SW 1271 (cell line): ENCODE measurements at regions not wholly inside any gene's neighbourhood (a gene's known extent, or its start where the extent isn't known, plus 50 kb on each side); places are given as distances from the start of the nearest gene placed in this dataset.

ENCODE experiments used
- DNase-seq, 2 experiments: peaks; one replicate each; lab custom pipeline; 2025; lab: John Stamatoyannopoulos, UW

GRCh38 chrX:69226459-69227158 is 61.4 kb upstream of the PJA1 start:
- DNase-seq, result no peak

DNA sequence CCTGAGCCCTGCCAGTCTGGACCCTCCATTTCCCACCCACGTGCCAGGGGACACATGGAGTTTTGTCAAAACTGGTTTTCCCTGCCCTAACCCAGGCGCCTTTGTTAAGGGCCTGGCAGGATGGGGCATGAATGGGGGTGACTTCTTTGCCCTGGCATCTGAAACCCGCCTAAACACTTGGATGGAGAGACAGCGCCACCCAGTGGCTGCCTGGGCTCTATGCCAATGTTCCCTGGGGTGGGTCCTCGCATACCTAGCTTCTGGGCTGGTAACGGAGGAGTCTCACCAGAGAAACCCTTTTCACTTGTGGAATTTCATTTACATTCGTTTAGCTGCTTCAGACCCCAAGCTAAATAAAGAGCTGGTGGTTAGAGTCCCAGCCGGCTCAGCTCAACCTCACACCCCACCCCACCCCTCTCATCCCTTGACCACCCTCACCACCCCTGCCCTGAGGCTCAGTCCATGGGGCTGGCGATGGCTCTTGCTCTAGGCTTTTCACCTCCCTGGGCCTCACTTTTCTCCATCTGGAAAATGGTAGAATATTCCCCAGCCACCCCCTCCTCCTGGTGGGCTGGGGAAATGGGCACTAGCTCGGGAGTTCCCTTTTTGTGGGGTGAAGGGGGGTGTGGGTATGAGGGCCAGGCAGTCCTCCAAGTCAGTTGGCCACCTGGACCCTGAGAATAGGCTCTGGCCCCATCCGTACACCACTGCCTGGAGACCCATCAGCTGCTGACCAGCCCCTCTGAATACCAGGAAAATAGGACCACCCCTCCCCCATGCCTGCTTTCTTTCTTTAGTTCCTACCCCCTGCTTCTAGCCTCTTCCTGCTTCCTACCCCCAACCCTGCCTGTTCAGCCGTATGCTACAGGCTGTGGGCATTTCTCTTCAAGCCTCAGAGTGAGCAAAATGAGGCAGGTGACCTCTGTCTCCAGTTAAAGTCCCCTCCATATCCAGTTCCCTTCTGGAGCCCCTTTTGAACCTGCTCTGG is 57.1 kb upstream of the PJA1 start:
- peak; percentile 10 to 28 for DNase-seq

DNA sequence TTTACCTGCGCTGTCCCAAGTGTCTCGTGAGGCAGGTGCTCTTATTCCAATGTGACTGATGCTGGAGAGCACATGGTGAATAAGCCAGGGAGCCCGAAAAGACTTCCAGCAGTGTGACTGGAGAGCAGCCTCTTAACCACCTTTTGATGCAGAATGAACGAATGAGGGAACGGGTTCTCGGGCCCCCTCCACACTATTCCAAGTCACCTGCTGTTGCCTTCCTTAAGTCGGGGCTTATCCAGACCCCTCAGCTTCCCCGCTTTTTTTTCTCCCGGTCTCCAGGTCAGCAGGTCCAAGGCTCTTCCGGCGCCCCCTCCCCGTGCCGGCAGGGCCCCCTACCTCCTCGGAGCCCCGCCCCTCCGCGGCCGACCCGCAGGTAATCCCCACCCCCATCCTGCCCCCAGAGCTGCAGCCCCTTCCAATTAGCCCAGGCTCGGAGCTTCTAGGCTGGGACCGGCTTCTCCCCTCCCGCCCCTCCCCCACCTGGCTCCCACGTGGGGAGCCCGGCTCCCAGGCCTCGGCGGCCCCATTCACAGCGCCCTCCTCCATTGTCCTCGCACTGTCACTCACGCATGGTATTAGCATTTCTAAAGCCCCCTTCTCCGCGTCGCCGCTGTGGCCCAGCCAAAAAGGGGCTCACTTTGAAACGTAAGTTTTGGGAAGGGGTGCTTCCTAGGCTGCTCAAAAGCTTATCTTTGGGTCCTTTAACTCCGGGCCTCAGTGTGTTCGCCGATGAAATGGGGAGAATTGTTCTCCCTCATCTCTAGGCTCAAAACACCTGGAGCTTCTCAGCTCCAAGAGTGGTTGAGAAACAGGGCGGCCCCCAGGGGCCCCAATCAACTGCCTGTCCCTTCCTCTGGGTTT is 56.2 kb upstream of the PJA1 start:
- DNase-seq, result no peak

GRCh38 chrX:69218407-69218997 is 53.2 kb upstream of the PJA1 start:
- no peak for DNase-seq

DNA sequence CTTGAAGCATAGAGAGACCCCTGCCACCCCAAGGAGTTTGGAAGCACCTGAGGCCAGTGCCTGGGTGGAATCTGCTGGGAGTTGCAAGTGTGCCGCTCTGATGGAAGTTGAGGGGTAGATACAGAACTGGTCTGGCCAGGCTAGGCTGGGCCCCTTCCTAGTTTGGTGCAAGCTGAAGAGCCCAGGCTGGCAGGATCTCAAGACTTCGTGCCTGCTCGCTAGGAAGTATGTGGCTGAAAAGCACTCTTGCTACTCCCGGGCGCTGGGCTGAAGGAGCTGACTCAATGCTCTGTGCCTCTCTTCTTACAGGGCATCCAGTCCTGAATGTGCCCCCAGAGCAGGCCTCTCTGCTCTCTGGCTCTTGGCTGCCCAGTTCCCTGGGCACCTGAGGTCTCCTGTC is 51.7 kb upstream of the PJA1 start:
- DNase-seq, result no peak

DNA sequence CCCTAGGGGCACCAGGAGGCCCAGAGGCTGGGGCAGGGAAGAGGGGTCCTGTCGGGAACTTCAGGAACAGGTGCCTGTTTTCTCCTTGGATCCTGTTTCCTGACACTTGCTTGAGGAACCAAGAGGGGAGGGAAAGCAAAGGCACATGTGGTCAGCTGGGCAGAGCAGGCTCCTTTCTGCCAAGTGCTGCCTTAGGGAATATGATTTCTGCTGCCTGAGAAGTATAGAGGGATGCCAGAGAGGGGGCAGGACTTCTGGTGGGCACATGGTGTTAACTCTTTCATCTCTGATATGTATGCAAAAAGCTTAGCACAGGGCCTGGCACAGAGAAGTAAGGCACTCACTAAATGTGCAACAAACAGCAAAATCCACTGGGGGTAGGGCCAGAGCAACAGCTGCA is 51.2 kb upstream of the PJA1 start:
- DNase-seq, result no peak

GRCh38 chrX:69215161-69215875 is 50.1 kb upstream of the PJA1 start:
- no peak for DNase-seq
